Spinal cord (tissue), 9 donors: ENCODE measurements at regions not wholly inside any gene's neighbourhood (a gene's known extent, or its start where the extent isn't known, plus 50 kb on each side); places are given as distances from the start of the nearest gene placed in this dataset.

Experiments
- DNase-seq, 6 donors: peaks; one replicate each; pipeline versions ENCODE4 v3.0.0 to v3.0.0-alpha.2; 2013 to 2015; ENCODE audit warnings: low spot score in 6 of 6, low read depth in 4 of 6
- H3K27ac ChIP-seq: one replicate; pipeline ENCODE4 v1.5.1; 2013; ENCODE audit warnings: low read depth, low read length, control low read depth
- H3K27me3 ChIP-seq: one replicate; pipeline ENCODE4 v1.6.1; 2013; ENCODE audit warnings: low read length; ENCODE audit not compliant: control insufficient read depth, insufficient read depth
- H3K36me3 ChIP-seq: one replicate; pipeline ENCODE4 v1.6.1; 2013; ENCODE audit warnings: low read length; ENCODE audit not compliant: control insufficient read depth, insufficient read depth
- H3K4me1 ChIP-seq: one replicate; pipeline ENCODE4 v1.6.1; 2013; ENCODE audit warnings: low read length; ENCODE audit not compliant: control insufficient read depth, insufficient read depth
- H3K4me3 ChIP-seq: one replicate; pipeline ENCODE4 v1.5.1; 2013; ENCODE audit warnings: low read depth, low read length, control low read depth
- H3K9me3 ChIP-seq: one replicate; pipeline ENCODE4 v1.6.1; 2013; ENCODE audit warnings: low read length; ENCODE audit not compliant: control insufficient read depth, insufficient read depth
- WGBS: methylation state at CpG from one replicate; pipeline ENCODE4 v1.1.5; 2013; ENCODE audit warnings: missing lambda C conversion rate; ENCODE audit not compliant: insufficient coverage; 5-methylcytosine and 5-hydroxymethylcytosine counted together
- donor health status: healthy.

DNA sequence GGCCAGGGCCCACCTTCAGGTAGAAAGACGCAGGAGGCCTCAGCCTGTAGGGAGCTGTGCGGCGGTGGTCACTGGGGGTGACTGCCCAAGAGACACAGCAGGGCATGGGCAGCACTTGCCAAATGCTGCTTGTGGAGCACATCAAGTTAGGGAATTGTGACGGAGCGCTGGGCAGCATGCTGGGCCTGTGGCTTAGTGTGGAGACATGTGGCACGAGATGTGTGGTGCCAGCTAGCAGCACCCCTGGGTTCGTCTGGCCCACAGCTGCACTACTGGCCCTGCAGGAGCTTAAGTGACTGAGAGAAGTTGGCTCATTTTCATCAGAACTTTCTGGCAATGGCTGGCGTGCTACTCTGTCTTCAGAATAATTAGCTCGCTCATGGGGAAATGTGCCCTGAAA lies 213.1 kb upstream of the SYNDIG1 start:
- Histone ChIP-seq H3K27me3 (no peaks in the 10 kb centered on the region), H3K4me3 (no peak overlapping the region), H3K9me3 (no peaks in the 10 kb centered on the region), H3K36me3 (no peaks in the 10 kb centered on the region), H3K4me1 (no peaks in the 10 kb centered on the region), H3K27ac (no peak overlapping the region)
- peak in 2 of 6 donors; percentile 11 to 21 for DNase-seq
- 65% methylated on average over 8 of the region's 9 CpGs for WGBS

DNA sequence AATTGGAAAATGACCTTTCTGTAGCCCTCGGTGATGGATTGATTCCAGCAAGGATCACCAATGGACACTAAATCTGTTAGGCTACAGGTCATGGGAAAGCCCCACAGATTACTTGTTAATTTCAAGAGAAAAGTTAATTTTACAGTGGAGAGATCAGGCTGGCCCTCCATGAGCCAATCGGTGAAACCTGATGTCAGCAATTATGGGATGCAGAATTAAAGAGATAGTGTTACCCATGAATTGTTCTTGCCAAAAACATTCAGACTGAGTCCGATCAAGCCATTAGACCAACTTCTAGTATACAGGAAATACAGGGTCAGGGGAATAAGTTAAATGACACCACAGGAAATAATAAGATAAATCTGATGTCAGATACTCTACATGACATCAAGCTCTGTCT lies 214.9 kb upstream of the SYNDIG1 start:
- Histone ChIP-seq H3K4me1 (no peaks in the 10 kb centered on the region), H3K27me3 (no peaks in the 10 kb centered on the region), H3K27ac (no peak overlapping the region), H3K36me3 (no peaks in the 10 kb centered on the region), H3K4me3 (no peak overlapping the region), H3K9me3 (no peaks in the 10 kb centered on the region)
- DNase-seq = no peak
- no CpG with 5 or more reads among the region's 3 CpGs for WGBS

DNA sequence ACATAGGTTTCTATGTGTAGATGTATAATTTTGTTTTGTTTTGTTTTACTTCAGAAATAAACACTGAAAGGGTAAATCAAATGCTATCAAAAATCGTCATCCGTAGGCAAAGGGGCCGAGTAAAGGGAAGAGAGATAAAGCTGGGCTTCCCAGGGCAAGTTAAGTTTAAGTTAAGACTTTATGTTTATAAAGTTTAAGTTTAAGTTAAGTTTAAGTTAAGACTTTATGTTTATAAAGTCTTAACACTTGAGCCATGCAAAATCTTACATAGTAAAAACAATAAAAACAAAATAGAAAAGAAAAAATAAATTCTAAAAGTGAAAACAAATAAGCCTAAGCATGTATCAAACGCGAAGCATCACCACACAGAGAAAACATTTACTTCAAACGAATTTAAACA lies 216.1 kb upstream of the SYNDIG1 start:
- Histone ChIP-seq H3K36me3 (no peaks in the 10 kb centered on the region), H3K4me1 (no peaks in the 10 kb centered on the region), H3K9me3 (no peaks in the 10 kb centered on the region), H3K27ac (no peak overlapping the region), H3K27me3 (no peaks in the 10 kb centered on the region), H3K4me3 (no peak overlapping the region)
- no peak for DNase-seq
- WGBS = 82% methylated on average over 3 of the region's 6 CpGs

DNA sequence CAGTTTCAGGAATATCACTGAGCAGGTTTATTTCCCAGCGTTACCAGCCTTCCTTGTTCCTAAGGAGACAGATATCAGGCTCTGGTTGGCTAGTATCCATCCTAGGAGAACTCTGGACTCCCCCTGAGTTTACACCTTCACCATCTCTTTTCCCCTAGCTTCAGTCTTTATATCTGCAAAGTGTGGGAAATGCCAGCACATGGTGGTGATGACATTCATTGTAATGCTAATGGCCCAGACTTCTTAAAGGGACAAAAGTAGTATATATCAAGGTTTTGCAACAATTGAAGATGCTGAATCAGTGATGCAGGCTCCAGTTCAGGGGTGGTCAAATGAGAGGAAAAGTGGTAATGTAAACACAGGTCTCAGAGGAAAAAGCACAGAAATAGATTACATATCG lies 224.3 kb upstream of the SYNDIG1 start:
- Histone ChIP-seq H3K4me3 (no peak overlapping the region), H3K36me3 (no peaks in the 10 kb centered on the region), H3K27ac (no peak overlapping the region), H3K9me3 (no peaks in the 10 kb centered on the region), H3K4me1 (no peaks in the 10 kb centered on the region), H3K27me3 (no peaks in the 10 kb centered on the region)
- no peak for DNase-seq
- WGBS = 44% methylated on average over 1 of the region's 2 CpGs

DNA sequence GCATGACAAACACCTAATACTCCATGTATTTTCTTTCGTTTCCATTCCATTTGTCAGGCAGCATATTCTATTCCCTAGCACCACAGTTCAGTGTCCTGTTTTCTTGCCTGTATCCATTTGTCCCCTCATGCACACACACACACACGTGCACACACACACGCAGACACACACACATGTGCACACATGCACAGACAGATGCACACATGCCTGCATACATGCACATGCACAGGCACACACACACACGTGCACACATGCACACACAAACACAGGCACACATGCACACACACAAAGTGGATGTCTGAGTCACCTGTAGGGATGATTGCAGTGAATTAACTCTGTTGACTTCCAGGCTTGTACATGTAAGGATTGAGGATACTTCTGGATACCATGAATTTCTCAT lies 226.7 kb upstream of the SYNDIG1 start:
- WGBS = 80% methylated on average over 3 of the region's 4 CpGs
- Histone ChIP-seq H3K4me1 (no peaks in the 10 kb centered on the region), H3K27ac (no peak overlapping the region), H3K9me3 (no peaks in the 10 kb centered on the region), H3K27me3 (no peaks in the 10 kb centered on the region), H3K36me3 (no peaks in the 10 kb centered on the region), H3K4me3 (no peak overlapping the region)
- no peak for DNase-seq

DNA sequence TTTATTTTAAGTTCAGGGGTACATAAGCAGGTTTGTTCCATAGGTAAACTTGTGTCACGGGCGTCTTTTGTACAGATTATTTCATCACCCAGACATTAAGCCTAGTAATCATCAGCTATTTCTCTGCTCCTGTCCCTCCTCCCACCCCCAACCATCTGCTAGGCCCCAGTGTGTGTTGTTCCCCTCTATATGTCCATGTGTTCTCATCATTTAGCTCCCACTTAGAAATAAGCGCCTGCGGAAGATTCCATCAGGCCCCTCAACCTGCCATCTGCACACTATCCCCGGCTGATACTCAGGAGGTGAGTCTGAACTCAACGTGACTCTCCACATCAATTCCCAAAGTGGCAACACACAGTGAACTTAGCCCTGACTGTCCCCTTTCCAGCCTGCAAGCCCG lies 228.0 kb upstream of the SYNDIG1 start:
- Histone ChIP-seq H3K4me1 (peaks cover 1% of the 10 kb centered on the region), H3K27ac (no peak overlapping the region), H3K36me3 (no peaks in the 10 kb centered on the region), H3K9me3 (no peaks in the 10 kb centered on the region), H3K27me3 (no peaks in the 10 kb centered on the region), H3K4me3 (no peak overlapping the region)
- WGBS = 88% methylated on average over 5 of the region's 7 CpGs
- DNase-seq = no peak

DNA sequence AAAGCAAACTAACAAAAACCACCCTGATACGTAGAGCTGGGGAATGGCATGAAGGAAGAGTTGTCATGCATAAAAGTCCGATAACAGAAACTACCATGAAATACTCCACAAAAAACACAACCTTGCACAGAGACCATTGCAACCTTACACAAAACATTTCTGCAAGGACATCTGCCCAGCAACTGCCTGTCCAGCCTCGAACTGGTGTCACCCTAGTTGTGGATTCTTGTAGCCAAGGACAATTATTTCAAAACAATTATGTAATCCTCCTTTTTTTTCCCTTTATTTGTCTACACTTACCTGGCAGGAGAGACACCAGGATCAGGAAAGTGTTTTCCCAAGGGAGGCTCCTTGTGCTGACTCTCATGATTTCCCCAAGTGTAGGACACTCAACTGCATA lies 232.5 kb upstream of the SYNDIG1 start:
- no peak for DNase-seq
- Histone ChIP-seq H3K4me1 (peaks cover 15% of the 10 kb centered on the region), H3K36me3 (no peaks in the 10 kb centered on the region), H3K27me3 (no peaks in the 10 kb centered on the region), H3K4me3 (no peak overlapping the region), H3K27ac (no peak overlapping the region), H3K9me3 (no peaks in the 10 kb centered on the region)
- WGBS = 93% methylated on average over 2 of the region's 3 CpGs

DNA sequence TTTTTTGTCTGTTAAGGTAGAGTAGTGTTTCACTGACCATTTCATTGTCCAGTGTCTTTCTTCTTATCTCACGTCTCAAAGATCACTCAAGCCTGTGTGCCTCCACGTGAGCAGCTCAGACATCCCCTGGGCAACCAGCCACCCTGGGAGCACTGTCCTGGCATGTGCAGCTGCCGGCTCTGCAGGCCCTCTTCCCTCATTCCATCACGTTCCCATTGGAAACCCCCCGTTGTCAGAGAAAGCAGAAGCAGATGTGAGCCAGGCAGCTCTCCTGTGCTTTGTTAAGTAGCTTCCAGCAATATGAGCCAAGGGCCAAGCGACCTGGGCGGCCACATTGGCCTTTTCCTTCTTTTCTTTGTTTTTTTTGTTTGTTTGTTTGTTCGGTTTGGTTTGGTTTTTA lies 233.2 kb upstream of the SYNDIG1 start:
- Histone ChIP-seq H3K36me3 (no peaks in the 10 kb centered on the region), H3K27me3 (no peaks in the 10 kb centered on the region), H3K4me1 (peaks cover 15% of the 10 kb centered on the region), H3K27ac (no peak overlapping the region), H3K9me3 (no peaks in the 10 kb centered on the region), H3K4me3 (no peak overlapping the region)
- peak in 2 of 6 donors; percentile 25 to 41 for DNase-seq
- WGBS = 23% methylated on average over 7 of the region's 8 CpGs

DNA sequence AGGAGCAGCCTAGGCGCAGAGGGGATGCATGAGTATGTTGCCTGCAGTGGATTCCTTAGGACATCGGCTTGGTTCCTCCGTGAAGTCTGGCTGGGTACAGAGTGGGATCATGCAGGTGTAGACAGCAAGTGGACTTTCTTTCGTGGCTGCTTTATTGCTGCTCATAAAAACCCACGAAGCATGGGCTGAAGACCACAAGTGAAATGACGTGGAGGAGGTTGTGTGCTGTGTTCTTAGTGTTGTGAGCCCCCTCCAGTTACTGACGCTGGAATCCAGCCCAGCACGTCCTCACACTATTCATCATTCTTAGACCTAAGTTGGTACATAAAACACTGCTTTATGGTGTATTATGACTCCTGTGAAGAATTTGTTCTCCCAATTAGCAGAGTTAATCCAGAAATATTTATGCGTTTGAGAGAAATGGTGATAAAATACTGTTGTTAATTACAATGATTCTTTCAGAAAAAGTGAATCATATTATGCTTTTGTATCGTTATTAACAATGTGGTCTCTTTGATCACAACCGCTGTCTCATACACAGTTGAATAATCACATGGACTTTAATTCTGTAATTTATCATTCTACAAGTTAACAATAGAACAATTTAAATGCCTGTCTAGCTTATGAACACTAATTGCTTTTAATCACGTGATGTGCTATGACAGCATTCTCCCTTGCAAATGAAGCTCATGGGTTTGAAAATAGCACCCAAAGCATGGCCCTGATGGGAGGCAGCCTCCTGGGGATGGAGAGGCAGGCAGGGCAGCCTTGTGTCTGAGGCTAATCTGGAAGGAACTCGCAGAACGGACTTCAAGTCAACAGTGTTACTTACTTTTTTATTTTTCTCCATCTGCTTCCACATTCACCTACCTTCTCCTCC lies 233.9 kb upstream of the SYNDIG1 start:
- no peak overlapping the region for H3K4me3 ChIP-seq
- H3K4me1 ChIP-seq = peaks cover 15% of the 10 kb centered on the region
- no peaks in the 10 kb centered on the region for H3K9me3 ChIP-seq
- H3K27me3 ChIP-seq = no peaks in the 10 kb centered on the region
- 51% methylated on average over 5 of the region's 14 CpGs for whole genome bisulfite sequencing
- peak in 2 of 6 donors; percentile 48 to 64 for DNase-seq
- no peaks in the 10 kb centered on the region for H3K36me3 ChIP-seq
- H3K27ac ChIP-seq = no peak overlapping the region

DNA sequence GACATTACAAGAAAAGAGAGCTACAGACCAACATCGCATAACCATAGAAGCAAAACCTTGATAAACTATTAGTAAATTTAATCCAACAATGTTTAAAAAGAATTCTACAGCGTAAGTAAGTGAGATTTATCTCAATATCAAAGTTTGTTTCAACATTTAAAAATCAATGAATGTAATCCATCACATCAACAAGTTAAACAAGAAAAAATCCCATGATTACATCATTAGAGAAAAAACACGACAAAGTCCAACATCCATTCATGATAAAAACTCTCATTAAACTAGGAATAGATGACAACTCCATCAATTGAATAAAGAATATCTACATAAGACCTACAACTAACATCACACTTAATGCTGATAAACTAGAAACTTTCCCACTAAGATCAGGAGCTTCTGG lies 239.0 kb upstream of the GGTLC1 start:
- WGBS = no CpG with 5 or more reads among the region's 3 CpGs
- H3K27me3 ChIP-seq = no peaks in the 10 kb centered on the region
- no peak overlapping the region for H3K27ac ChIP-seq
- DNase-seq = no peak
- no peaks in the 10 kb centered on the region for H3K9me3 ChIP-seq
- H3K36me3 ChIP-seq = no peaks in the 10 kb centered on the region
- H3K4me3 ChIP-seq = no peak overlapping the region
- no peaks in the 10 kb centered on the region for H3K4me1 ChIP-seq
